ENCODE measurements at regions not wholly inside any gene's neighbourhood (a gene's known extent, or its start where the extent isn't known, plus 50 kb on each side); places are given as distances from the start of the nearest gene placed in this dataset.
A peak's percentile ranks its signal among the peaks of the same experiment; 100 is the strongest.

DNA sequence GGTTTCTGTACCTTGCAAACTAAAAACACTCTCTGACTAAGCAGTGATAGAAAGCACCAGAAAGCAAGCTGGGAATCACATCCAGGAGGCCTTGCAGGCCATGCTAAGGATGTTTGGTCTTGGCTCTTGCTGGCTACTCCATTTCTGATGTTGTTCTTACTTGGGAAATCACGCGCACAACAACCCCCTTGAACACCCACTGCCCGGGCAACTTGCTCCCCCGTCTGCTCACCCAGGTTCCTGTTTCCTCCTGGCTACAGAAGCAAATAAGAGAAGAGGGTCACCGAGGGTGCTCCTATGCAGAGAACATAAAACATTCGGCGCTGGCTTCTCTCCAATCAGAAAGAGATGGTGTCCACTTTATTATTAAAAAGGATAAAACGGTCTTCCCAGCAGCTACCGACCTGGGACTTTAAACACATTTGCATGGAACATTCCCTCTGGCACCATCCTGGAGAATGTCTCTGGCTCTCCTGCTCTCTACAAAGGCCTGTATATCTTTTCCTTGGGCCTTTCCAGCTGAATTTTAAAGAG lies 271.2 kb upstream of the RPL38 start:
- no peak for DNase-seq (ENCODE audit: low read depth)

DNA sequence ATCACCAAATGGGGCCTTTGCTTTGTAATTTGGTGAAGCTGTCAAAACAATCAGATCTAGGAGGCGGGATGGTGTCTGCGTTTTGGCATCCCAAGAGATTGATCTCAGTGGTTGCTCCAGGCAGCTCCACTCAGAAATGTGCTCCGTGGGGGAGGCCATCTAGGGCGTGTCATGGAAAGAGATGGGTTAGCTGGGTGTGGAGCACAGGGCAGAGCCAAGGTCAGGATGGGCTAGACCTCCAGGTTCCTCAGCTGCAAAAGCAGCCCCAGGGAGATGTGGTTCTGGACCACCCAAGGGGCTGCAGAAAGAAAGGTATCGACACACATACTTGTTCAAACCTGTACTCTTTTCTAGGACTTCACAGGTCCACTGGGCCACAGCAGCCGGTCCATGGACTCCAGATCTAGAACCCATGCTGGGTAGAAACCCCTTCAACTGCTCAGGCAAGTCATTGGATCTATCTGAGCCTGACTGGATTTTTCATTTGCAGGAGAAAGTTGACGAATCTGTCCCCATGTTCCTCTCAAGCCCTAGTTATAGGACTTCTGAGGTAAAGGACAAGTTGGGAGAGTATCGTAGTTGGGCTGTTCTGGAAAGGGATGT lies 270.2 kb upstream of the RPL38 start:
- DNase-seq (ENCODE audit: low read depth) = no peak

DNA sequence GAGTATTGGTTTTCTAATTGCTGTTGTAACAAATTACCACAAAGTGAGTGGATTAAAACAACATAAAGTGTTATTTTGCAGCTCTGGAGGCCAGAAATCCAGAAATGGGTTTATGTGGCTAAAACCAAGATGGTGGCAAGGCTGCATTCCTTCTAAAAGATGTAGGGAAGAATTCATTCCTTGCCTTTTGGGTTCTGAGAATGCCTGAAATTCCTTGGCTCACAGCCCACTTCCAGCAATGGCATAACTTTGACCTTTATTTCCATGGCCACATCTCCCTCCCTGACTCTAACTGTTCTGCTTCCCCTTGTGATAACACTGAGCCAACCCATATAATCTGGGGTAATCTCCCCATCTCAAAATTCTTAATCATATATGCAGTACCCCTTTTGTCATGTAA lies 269.6 kb upstream of the RPL38 start:
- no peak for DNase-seq (ENCODE audit: low read depth)

DNA sequence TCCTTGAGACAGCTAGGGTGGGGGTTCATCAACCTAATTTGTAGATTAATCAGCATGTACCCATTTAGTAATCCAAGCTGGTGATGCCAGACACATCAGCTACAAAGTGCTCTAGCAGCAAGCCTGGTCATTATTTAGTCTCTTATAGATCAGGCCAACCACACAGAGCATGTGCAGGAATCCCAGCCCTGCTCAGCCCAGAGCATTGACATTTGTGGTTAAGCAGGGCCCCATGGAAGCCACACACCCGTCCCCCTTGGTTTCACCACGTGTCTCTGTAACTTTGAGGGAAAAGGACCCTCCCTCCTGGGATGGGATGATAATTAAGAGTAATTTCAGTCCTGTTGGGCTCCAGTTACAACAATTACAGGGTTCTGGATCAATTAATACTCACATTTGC lies 268.8 kb upstream of the RPL38 start:
- no peak for DNase-seq (ENCODE audit: low read depth)

DNA sequence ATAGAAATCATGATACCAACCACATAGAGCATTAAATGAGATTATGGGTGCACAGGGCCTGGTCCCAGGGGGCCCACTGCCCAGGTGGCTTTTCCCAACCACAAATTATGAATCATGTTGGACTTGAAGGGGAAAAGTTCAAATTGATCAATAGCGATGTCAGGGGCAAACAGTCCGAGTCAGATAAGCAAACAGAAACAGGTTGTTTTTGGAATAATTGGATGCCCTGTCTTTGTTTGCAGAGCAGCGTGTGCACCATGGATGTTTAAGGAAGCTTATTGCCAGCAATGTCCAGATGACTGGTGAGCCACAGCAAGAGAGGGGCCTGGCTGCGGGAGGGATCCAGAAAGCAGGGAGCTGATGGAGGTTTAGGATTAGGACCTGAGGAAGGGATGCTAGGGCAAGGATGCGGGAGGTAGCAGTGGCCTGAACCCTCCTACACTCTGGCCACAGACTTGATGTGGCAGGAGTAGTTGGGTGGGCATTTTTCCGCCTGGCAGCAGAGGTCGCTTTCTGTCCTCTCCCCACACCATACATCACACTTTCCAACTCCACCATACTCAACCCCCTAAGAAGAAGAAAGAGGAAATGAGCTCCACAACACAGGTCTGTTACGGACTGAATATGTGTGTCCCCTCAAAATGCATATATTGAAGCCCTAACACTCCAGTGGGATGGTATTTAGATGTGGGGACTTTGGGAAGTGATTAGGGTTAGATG lies 266.4 kb upstream of the RPL38 start:
- no peak for DNase-seq (ENCODE audit: low read depth)

DNA sequence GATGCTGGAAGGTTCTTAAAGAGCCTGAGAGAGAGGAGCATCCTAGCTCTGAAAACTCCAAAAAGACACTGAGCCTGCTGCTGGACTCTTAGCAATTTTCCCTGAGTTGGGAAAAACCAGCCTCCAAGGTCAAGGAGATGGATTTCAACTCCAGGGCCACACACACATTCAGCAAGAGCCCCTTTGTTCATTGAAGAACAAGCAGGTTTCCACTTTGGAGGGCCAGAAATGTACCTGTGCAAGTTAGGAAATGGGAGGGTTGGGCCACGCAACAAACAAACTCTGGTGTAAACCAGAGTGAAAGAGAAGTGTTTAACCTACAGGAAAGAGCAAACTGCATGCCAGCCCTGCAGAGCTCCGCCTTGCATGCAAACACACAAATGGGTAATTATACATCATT lies 264.8 kb upstream of the RPL38 start:
- no peak for DNase-seq (ENCODE audit: low read depth)

DNA sequence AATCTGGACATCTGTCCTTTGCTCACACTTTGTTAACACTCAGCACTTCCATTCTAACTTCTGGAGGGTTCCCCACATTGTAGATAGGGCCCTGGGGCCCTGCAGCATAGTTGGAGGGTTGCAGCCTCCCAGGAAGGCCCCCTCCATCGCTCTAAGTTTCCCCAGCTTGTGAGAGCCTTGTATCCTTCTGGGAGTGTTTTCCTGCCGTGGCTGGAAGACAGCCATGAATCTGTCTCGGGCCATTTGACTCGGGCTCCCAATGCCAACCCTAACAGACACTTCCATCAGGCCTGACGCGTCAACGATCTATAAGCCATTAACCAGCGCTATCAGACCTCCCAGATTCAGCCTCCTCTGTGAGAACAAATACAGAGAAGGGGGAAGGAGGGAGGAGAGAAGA lies 263.7 kb upstream of the RPL38 start:
- no peak for DNase-seq (ENCODE audit: low read depth)

DNA sequence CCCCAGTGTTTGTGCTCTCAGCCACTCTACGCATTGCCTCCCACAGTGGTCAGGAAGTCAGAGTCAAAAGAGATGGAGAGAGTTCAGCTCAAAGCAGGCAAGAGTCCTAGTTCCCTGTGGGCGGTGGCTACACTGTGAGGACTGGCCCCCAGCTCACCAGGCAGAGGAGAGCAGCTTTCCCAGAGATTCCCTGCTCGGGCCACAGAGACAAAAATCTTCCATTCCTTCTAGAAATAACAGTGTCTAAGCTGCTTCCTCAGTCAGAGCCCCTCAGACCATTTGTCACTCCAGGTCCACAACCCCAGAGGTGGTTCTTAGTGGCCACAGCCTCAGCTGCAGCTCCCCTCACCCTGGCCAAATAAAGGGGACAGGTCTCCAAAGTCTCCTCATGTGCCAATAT lies 263.0 kb upstream of the RPL38 start:
- DNase-seq (ENCODE audit: low read depth) = no peak

DNA sequence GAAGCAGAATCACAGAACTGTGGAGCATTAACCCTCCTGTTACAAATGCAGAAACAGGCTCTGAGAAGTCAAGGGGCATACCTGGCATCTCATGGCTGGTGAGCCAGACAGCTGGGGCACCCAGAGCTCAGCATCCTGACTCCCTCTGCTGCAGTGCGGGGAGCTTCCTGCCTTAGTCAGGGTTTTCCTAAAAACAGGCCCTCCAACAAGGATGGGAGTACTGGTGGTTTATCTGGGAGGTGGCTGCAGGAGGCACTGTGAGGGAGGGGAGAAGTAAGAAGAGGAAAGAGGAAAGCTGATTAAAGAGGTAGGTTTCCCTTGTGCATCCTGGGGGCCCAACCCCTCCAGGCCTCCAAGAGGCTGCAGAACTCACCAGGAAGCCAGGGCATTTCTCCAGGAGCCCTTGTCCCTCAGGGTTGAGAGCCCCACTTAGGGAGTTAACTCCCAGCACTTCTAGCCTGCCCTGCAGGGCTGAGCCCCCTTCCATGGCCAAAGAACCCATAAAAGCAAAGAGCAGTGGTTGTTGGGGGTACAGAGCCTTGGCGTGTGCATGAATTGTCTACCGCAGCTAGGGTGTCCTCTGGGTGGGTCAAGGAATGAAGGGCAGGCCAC lies 261.5 kb upstream of the RPL38 start:
- no peak for DNase-seq (ENCODE audit: low read depth)

DNA sequence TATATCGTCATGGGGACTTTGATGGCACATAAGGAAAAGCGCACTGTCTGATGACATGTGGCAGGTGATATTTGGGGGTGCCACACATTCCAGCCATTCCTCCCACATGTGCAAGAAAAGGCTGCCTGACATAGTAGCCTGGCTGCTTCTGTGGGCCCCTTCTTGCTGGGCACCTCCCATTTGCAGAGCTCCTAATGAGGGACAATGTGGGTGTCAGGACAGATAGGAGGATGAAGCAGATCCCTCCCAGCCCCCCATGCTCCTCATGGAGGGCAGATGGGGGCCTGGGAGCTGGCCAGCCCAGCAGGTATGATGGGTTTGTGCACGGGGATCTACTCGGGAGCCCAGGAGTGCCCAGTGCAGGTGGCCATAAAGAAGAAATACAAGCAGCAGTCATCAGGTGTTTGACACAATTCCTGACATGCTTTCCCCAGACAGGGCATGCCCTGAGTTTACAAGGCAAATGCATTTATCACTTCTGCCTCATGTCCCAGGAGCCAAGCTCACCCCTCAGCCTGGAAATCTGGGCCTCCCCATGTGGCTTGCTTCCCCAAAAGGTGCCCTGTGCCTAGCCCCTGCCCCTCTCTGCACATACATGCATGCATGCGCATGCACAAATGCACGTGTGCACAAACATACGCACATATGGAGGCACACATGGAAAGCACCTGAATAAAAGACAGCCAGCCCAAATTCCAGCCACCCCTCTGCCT lies 260.6 kb upstream of the RPL38 start:
- no peak for DNase-seq (ENCODE audit: low read depth)

DNA sequence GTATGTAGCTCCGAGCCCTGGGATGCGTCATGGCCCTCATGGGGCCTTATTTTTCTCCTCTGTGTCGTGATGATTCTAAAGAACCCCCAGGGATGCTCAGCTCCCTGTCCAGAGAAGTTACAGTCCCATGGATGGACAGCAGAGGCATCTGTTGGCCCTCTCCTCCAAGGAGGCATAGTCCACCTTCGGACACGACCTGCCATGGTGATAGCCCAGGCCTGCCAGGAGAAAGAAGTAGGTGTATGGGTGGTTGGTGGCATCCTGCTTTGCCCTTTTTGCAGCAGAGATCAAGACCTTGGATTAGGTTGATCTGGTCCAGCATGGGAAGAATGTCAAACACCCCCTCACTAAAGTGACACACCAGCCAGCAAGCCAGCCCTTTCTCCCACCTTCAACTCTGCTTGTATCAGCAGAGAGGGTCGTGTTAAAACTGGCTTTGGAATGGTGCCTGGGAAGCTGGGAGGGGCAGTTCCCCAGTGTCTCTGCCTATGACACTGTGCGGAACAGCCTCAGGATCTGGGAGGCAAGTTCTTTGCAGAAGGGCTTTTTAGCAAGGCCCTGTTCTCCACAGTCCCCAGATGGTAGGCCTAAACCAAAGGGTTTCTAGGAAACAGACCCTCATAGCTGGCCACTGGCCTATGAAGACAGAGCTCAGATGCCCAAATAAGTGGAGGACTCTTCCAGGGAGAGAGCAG lies 259.9 kb upstream of the RPL38 start:
- DNase-seq (ENCODE audit: low read depth) = no peak

DNA sequence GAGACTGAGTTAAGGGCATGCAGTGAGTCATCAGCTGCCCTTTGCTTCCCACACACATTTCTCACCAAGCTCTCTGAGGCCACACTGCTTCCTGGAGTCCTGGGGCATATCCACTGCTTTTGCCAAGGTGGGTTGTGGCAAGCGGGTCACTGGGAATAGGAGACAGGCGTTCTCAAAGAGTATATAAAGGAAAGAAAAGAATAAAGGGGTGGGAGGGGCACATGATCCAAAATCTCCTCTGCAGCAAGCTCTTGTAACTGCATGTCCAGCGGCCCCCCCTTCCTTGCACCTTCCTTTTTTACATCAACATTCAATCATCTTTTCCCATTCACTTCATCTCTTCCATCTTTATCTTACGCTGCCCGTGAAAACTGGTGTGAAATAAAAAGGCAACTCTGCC lies 259.1 kb upstream of the RPL38 start:
- no peak for DNase-seq (ENCODE audit: low read depth)

DNA sequence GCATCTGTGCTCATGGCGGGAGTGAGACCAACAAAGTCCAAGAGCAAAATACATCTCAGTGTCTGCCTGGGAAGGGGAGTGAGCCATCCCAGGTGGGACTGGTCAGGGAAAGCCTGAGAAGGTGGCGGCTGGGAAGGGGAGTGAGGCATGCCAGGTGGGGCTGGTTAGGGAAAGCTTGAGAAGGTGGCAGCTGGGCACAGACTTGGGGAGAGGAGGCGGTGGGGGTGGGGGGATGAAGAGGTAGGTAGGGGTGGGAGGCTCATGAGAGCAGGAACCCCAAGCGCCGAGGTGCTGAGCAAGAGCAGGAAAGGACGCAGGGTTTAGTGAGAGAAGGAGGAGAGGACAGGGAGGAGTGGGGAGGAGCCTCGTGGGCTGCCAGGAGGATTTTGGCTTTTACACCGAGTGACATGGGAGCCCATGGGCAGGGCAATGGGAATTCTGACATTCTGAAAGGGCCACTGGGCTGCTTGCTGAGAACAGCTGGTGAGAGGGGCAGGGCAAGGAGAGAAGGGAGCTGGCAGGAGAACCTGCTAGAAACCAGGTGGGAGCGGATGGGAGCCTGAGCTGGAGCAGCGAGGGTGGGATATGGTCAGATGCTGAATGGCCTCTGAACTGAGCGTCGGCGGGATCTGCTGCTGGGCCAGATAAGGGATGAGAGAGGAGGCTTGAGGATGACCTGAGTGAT lies 256.1 kb upstream of the RPL38 start:
- DNase-seq (ENCODE audit: low read depth) = no peak

DNA sequence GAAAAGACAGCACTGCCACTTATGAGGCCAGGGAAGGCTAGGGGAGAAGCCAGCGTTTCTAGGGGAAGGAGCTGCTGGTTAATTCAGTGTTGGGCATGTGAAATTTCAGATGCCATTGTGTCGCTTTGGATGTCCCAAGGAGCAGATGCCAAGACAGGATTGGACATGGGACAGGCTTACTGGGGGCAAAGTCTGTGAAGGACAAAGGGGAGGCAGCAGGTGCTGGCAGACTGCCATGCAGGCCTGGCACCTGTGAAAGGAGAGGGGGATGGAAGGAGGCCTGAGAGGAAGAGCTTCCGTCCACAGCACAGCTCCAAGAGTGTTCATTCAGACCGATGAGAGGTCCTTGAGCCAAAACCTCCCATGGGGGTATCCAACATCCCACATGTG lies 255.5 kb upstream of the RPL38 start:
- no peak for DNase-seq (ENCODE audit: low read depth)

DNA sequence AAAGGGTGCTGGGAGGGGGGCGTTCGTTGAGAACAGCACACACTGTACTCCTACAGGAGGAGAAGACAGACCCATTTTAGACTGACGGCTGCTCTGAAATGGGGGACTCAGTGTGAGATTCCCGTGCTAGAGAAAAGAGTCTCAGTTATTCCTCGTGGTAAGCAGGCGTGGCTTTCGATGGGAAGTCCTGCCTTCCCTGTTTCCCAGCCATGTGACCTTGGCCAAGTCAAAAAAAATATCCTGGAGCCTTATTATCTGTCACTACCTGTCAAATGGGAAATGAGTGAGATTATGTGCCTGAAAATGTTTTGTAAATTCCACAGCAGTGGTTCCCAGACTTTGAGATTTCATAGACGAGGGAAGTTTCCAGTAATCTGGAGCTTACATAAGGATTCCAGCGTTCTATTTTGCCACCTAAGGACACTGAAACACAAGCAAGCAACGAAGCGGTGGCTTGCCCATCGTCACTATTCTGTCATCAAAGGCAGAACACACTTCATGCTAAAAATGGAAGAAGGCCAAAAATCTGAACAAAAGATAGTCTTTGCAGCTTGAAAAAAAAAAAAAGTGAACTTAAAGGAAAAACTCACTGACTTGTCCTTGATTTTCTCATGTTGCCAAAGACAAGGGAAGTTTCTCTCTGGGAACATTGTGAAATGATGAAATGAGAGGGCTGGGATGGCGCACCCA lies 253.4 kb upstream of the RPL38 start:
- DNase-seq (ENCODE audit: low read depth) = no peak

DNA sequence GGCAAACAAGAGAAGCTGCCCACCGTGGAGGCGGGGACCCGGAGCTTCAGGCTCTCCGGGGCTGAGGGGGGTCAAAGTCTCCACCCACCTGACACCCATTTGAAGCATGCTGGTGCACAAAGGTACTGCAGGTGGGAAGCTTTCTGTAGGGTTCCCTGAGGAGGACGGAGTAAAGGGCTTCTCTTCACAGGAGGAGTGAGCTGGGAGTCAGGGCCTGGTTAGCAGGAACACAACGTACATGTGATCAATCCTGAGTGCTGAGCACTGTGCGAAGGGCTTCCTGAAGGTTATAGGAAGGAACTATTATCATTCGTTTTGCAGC lies 252.9 kb upstream of the RPL38 start:
- no peak for DNase-seq (ENCODE audit: low read depth)

DNA sequence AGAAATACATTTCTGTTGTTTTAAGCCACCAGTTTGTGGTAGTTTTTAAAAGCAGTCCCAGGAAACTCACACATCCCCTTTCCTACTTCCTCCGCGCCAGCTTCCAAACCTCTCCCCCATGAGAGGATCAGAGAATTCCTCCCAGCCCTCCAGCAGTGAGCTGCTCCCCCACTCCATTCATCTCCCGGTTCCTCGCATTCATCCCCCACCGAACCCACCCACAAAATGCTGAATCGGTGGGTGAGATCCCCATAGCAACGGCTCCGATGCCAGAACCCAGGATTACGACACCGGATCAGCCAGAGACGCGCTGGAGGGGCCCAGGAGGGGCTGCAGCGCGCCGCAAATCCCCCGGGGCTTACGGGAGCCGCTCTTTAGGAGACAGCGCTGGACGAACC lies 251.4 kb upstream of the RPL38 start:
- DNase-seq (ENCODE audit: low read depth) = no peak

DNA sequence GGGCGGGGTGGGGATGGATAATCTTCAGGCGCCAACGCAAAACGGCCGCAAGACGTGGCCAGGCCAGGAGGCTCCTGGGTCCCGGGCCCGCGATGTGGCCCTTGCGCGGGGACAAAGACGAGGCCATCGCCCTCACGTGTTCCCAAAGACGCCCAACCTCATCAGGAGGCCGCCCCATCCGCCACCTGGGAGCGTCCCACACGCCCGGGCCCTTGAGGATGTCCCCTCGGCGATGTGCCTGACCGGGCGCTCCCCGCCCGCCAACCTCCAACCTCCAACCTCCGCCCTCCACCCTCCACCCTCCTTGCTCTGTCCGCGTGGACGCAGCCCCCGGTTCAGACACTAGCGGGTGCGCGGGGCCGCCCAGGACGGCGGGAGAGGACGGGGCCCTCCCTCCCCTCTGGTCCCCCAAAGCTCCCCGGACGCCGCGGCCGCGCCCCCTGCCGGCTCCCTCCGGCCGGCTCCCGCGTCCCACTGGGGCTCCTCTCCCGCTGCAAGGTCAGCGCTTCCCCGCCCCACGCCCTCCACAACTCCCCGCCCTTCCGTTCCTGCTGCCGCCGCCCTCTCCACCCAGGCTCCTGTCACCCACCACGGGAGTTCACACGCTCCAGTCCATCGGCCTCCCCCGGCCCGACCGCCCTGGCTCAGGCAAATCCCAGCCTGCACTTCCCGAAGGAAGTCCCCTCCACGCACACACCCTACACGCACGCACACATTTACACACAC lies 250.8 kb upstream of the RPL38 start:
- DNase-seq (ENCODE audit: low read depth) = peak; percentile 10

DNA sequence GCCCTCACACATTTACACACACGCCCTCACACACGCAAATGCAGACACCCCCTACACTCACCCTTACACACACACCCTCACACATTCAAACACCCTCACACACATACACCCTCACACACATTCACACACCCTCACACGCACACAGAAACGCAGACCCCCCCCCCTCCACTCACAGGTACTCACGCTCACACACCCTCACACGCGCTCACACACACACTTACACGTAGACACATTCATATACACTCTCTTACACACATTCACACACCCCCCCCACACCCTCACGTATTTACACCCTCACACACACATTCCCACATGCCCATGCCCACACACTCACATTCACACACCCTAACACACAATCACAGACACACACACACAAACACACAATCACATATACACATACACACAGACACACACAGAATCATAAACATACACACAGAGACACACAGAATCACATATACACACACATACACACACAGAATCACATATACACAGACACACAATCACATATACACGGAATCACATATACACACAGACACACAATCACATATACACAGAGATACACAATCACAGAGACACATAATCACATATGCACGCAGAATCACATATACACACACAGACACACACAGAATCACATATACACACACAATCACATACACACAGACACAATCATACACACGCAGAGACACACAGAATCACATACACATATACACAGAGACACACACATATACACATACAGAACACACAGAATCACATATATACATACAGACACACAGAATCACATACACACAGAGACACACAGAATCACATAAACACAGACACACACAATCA lies 250.1 kb upstream of the RPL38 start:
- no peak for DNase-seq (ENCODE audit: low read depth)

DNA sequence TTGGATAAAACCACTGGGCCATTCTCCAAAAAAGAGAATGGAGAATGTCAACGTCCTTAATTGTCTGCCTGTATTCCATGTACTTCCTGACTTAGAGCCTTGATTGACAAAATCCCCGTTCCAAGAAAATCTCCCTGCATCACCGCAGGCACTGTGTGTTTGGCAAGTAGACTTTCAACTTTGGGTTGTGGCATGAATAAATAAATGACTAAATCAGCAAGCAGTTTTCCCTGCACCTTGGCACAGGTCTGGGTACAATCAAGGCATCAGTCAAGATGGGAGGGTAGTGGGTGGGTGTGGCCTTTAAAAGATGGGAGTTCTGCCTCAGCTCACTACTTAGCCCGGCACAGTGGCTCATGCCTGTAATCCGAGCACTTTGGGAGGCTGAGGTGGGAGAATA lies 248.5 kb upstream of the RPL38 start:
- no peak for DNase-seq (ENCODE audit: low read depth)

All from activated T-cell treated with anti-CD3 and anti-CD28 coated beads for 24 hours (primary cell).